GM19035 (cell line): ENCODE measurements at regions not wholly inside any gene's neighbourhood (a gene's known extent, or its start where the extent isn't known, plus 50 kb on each side); places are given as distances from the start of the nearest gene placed in this dataset.
"Not testable (repeated sequence)": the region's sequence is repeated elsewhere in the genome, so short reads cannot be mapped to it uniquely, and the experiment has no call there.

Experiments used
- ATAC-seq: cut with Tn5 transposase; IDR thresholded peaks from one replicate; pipeline ENCODE4 v1.9.1; 2021; ENCODE audit not compliant: unreplicated experiment

GRCh38 chr16:79845033-79845733 lies 244.6 kb upstream of the MAF start:
- peak; percentile 75 for ATAC-seq

GRCh38 chr16:79844603-79845002 lies 244.1 kb upstream of the MAF start:
- ATAC-seq: no peak

DNA sequence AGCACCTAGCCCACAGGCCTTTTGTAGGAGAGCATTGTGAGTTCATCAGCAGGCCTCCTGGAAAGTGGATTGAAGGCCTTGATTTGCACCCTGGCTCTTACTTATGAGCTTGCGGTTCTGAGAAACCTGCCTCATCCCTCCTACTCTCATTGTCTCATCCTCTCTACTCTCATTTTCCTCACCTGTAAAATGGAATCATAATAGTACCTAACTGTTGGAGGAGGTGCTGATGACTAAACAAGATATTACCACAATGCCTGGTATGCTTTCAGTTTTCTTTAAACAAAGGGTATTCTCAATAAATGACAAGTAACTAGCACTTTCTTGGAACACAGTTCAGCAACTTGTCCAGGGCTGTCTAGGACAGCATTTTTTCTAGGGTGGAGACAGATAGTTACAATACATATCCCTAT lies 243.1 kb upstream of the MAF start:
- ATAC-seq: peak; percentile 51

DNA sequence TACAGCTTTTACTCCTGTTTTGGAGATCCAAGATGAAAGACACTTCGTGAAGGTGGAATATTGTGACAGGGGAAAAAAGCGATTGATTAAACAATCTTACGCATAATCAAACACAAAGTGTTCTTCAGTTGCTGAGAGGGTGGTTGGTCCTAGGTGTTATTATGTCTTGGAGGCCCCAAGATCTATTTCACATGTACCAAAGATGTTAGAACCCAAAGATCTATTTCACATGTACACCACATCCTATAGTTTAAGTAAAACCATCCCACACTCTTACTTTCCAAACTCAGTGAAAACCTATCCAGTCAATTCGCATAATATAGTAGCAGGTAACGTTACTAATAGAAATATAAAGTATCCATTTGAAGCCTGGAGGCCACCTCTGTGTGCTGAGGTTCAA lies 242.6 kb upstream of the MAF start:
- ATAC-seq: no peak

- no peak for ATAC-seq
Observed at GRCh38 chr16:79842197-79842596, 241.7 kb upstream of the MAF start.

- ATAC-seq: no peak
Observed at GRCh38 chr16:79839466-79840341, 239.2 kb upstream of the MAF start.

DNA sequence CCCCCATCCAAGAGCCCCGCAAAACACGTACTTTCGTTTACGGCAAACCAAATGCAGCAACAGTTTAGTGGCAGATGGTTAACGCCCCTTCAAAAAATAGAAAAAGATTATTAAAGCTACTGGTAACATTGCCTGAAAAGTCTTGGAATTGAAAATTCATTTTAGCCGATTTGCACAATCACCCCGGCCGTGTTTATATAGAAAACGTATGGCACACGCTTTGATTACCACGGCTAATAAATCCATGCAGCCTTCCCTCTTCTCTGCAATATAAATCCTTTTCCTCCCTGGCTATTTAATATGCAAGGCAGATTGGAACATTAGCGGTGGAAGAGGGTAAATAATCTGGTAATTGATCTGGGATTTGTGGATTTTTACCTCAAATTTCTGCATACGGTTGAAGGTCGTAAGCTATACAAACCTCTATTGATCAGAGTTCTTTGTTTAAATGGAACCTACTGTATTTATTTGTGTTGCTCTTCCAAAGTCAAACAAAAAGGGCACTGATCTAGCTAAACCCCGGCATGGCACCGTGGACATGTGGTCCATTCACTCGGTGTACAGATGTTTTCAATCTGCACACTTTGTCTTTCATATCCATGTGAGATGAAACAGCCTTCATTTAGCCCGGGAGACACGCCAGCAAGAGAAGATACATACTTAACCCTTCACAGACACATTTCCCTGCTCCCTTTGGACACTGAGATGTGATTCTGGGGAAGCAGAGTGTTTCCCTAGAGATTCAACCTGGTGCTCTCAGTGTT lies 238.1 kb upstream of the MAF start:
- ATAC-seq: no peak

DNA sequence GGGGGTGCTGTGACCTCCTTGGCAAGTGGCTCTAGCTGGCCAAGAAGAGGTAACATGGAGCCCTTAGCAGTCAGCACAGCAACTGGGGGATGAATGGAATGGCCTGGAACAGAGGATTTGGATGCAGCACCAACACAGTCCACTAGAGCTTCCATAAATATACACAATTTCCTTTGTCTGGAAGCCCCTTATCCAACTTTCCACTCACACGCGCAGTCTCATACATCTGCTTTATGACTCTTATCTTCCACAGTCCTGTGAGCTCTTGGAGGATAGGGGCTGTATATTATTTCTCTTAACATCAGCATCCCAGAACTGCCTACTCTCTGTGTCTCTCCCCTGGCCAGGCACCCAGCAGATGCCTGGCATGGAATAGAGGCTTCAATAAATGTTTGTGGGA lies 235.6 kb upstream of the MAF start:
- ATAC-seq: no peak

GRCh38 chr16:79835194-79835593 lies 234.7 kb upstream of the MAF start:
- ATAC-seq: no peak

GRCh38 chr16:79834720-79835119 lies 234.2 kb upstream of the MAF start:
- ATAC-seq: no peak

DNA sequence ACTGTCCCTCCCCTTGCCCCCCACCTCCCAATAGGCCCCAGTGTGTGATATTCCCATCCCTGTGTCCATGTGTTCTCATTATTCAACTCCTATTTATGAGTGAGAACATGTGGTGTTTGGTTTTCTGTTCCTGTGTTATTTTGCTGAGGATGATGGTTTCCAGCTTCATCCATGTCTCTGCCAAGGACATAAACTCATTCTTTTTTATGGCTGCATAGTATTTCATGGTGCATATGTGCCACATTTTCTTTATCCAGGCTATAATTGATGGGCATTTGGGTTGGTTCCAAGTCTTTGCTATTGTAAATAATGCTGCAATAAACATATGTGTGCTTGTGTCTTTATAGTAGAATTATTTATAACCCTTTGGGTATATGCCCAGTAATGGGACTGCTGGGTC lies 233.5 kb upstream of the MAF start:
- ATAC-seq: not testable (repeated sequence)

DNA sequence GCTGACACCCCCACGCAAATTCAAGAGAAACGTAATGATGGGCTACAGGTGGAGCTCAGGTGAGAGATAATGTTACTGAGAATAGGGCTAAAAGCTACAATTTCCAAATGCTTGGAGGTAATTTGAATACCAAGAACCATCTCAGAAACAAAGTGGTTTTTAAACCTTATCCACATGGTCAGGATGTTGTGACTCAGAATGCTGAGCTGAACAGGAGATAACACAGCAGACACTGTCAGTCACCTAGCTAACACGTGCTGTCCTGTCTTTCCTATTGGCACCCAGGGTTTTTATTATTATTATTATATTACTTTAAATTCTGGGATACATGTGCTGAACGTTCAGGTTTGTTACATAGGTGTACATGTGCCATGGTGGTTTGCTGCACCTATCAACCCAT lies 233.0 kb upstream of the MAF start:
- ATAC-seq: no peak

- ATAC-seq: no peak
Observed at GRCh38 chr16:79826732-79827475, 226.4 kb upstream of the MAF start.

DNA sequence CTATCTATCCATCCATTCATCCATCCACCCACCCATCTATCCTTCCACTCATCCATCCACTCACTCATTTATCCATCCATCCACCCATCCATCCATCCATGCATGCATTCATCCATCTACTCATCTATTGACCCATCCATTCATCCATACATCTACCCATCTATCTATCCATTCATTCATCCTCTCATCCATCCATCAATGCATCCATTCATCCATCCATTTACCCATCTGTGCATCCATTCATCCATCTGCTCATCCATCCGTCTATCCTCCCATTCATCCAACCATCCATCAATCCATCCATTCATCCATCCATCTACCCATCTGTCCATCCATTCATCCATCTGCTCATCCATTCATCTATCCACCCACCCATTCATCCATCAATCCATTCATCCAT lies 224.5 kb upstream of the MAF start:
- no peak for ATAC-seq

GRCh38 chr16:79823639-79824038 lies 223.1 kb upstream of the MAF start:
- ATAC-seq: no peak

- ATAC-seq: no peak
Observed at GRCh38 chr16:79821911-79822310, 221.4 kb upstream of the MAF start.

DNA sequence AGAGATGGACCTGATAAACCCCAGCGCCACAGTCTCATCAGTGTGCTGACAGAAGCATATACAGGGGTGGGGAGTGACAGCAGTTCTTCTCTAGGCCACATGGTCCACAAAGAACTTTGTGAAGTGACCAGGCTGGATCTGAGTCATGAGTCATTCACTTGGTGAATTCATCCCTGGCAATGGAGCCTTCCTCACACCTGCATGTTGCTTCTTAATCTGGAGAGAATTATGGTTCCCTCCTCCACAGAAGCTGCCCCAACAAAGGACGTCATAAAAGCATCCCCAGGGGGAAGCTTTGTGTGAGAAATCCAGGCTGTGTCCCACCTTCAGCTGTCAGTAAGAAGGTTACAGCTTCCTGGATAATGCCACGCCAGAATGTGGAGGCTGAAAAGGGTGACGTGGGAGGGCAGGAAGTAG lies 215.6 kb upstream of the MAF start:
- no peak for ATAC-seq

DNA sequence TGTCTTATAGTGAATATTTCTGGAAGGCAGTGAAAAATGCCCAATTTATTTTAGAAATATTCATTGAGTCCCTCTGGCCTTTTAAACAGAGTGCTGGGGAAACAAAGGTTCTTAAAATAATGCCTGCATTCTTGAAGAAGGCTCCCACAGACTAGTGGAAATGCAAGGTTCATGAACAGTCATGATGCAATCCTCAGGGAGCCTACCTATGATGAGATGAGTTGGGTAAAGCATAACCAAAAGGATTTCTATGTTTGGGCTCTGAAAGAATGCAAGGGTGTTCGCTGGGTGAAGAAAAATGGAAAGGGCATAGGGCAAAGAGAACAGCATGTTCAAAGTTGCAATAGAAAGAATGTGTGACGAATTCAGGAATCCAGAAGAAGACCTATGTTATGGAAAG lies 214.5 kb upstream of the MAF start:
- no peak for ATAC-seq

- no peak for ATAC-seq
Observed at GRCh38 chr16:79814124-79814523, 213.6 kb upstream of the MAF start.

- no peak for ATAC-seq
Observed at GRCh38 chr16:79811541-79811940, 211.0 kb upstream of the MAF start.
